ENCODE measurements at regions not wholly inside any gene's neighbourhood (a gene's known extent, or its start where the extent isn't known, plus 50 kb on each side); places are given as distances from the start of the nearest gene placed in this dataset.

GRCh38 chrX:128717635-128718578 is 665.7 kb upstream of the ACTRT1 start:
- no peaks in the 10 kb centered on the region for H3K79me2 ChIP-seq
- H3K4me3 ChIP-seq = no peak overlapping the region
- H3K4me2 ChIP-seq = no peak overlapping the region
- 70% methylated on average over 4 of the region's 4 CpGs for WGBS (ENCODE audit: low lambda C conversion rate, missing lambda C conversion rate)
- no peak for DNase-seq (ENCODE audit: low spot score)
- no peak for TF ChIP-seq EZH2 (IDR thresholded peaks at IDR 0.05; ENCODE audit: borderline replicate concordance)
- TF ChIP-seq, protein P1, sequence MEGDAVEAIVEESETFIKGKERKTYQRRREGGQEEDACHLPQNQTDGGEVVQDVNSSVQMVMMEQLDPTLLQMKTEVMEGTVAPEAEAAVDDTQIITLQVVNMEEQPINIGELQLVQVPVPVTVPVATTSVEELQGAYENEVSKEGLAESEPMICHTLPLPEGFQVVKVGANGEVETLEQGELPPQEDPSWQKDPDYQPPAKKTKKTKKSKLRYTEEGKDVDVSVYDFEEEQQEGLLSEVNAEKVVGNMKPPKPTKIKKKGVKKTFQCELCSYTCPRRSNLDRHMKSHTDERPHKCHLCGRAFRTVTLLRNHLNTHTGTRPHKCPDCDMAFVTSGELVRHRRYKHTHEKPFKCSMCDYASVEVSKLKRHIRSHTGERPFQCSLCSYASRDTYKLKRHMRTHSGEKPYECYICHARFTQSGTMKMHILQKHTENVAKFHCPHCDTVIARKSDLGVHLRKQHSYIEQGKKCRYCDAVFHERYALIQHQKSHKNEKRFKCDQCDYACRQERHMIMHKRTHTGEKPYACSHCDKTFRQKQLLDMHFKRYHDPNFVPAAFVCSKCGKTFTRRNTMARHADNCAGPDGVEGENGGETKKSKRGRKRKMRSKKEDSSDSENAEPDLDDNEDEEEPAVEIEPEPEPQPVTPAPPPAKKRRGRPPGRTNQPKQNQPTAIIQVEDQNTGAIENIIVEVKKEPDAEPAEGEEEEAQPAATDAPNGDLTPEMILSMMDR (IDR thresholded peaks at IDR 0.05; ENCODE audit: poor library complexity) = no peak
- no peak for TF ChIP-seq EZH2phosphoT487 (IDR thresholded peaks at IDR 0.05; ENCODE audit: low read depth, severe bottlenecking, unreplicated experiment)
- H3K36me3 ChIP-seq (replicated peaks; ENCODE audit: insufficient read depth, low read depth) = no peaks in the 10 kb centered on the region
- H3K9me3 ChIP-seq (ENCODE audit: low read depth) = no peaks in the 10 kb centered on the region
- no peak overlapping the region for H2AFZ ChIP-seq
- no peaks in the 10 kb centered on the region for H3K27me3 ChIP-seq
- H3K9me2 ChIP-seq (replicated peaks; ENCODE audit: insufficient read depth) = no peaks in the 10 kb centered on the region
- no peak overlapping the region for H3K27ac ChIP-seq
- no peaks in the 10 kb centered on the region for H3K4me1 ChIP-seq (ENCODE audit: insufficient read depth)
- no peaks in the 10 kb centered on the region for H4K20me1 ChIP-seq (ENCODE audit: insufficient read depth, poor library complexity, severe bottlenecking)

DNA sequence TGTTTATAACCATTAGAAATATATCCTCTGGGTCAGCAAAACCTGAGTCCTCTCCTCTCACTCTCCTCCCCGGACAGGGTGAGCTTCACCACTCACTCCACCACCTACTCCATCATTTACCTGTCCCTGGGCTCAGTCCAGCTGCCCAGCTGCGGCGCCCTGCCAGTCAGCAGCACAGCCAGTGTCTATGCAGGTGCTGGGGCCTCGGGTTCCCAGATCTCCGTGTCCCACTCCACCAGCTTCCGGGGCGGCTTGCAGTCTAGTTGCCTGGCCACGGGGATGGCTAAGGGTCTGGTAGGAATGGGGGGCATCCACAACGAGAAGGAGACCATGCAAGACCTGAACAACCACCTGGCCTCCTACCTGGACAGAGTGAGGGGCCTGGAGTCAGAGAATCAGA is 662.2 kb upstream of the ACTRT1 start:
- 74% methylated on average over 9 of the region's 9 CpGs for WGBS (ENCODE audit: low lambda C conversion rate, missing lambda C conversion rate)
- Histone ChIP-seq H4K20me1 (ENCODE audit: insufficient read depth, poor library complexity, severe bottlenecking) (no peaks in the 10 kb centered on the region), H3K27ac (no peak overlapping the region), H3K79me2 (no peaks in the 10 kb centered on the region), H2AFZ (no peak overlapping the region), H3K4me1 (ENCODE audit: insufficient read depth) (no peaks in the 10 kb centered on the region), H3K9me3 (ENCODE audit: low read depth) (no peaks in the 10 kb centered on the region), H3K4me2 (no peak overlapping the region), H3K27me3 (no peaks in the 10 kb centered on the region), H3K4me3 (no peak overlapping the region), H3K36me3 (replicated peaks; ENCODE audit: insufficient read depth, low read depth) (no peaks in the 10 kb centered on the region), H3K9me2 (replicated peaks; ENCODE audit: insufficient read depth) (no peaks in the 10 kb centered on the region)
- DNase-seq (ENCODE audit: low spot score) = no peak
- TF ChIP-seq EZH2phosphoT487 (IDR thresholded peaks at IDR 0.05; ENCODE audit: low read depth, severe bottlenecking, unreplicated experiment) (no peak), EZH2 (IDR thresholded peaks at IDR 0.05; ENCODE audit: borderline replicate concordance) (no peak)
- TF ChIP-seq, protein P1 (IDR thresholded peaks at IDR 0.05; ENCODE audit: poor library complexity) = no peak

DNA sequence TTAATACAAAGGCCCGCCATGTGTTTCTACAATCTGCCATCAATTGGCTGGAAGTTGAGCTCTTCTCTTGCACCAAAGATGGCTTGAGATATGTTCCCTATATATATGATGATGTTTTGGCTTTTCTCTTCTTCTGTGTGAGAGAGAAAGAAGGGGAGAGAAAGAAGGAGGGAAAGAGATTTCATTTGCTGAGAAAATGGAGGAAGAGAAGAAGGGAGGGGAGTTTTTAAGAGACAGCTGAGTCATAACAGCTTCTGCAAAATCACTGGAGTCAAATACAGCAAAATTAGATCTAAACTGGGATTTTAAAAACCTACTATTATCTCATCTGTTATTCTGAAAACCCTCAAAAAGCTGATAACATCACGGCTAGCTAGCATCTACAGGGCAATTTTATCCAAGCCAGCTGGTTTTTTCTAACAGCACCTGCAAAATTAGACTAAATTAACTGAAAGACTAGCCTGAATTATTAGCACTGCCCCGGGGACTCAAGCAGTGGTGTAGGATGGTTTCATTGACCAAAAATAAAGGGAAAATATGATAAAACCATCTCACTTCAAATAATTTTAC is 647.6 kb upstream of the ACTRT1 start:
- WGBS (ENCODE audit: low lambda C conversion rate, missing lambda C conversion rate) = 67% methylated on average over 3 of the region's 3 CpGs
- Histone ChIP-seq H4K20me1 (ENCODE audit: insufficient read depth, poor library complexity, severe bottlenecking) (no peaks in the 10 kb centered on the region), H3K4me3 (no peak overlapping the region), H2AFZ (no peak overlapping the region), H3K27ac (no peak overlapping the region), H3K27me3 (no peaks in the 10 kb centered on the region), H3K36me3 (replicated peaks; ENCODE audit: insufficient read depth, low read depth) (no peaks in the 10 kb centered on the region), H3K9me2 (replicated peaks; ENCODE audit: insufficient read depth) (no peaks in the 10 kb centered on the region), H3K9me3 (ENCODE audit: low read depth) (no peaks in the 10 kb centered on the region), H3K4me2 (no peak overlapping the region), H3K79me2 (no peaks in the 10 kb centered on the region), H3K4me1 (ENCODE audit: insufficient read depth) (no peaks in the 10 kb centered on the region)
- no peak for TF ChIP-seq EZH2phosphoT487 (IDR thresholded peaks at IDR 0.05; ENCODE audit: low read depth, severe bottlenecking, unreplicated experiment)
- TF ChIP-seq, protein P1 (IDR thresholded peaks at IDR 0.05; ENCODE audit: poor library complexity) = no peak
- no peak for TF ChIP-seq EZH2 (IDR thresholded peaks at IDR 0.05; ENCODE audit: borderline replicate concordance)
- no peak for DNase-seq (ENCODE audit: low spot score)

Measured in hepatocyte (in vitro differentiated cells).